ENCODE measurements at regions not wholly inside any gene's neighbourhood (a gene's known extent, or its start where the extent isn't known, plus 50 kb on each side); places are given as distances from the start of the nearest gene placed in this dataset.

GRCh38 chr13:106176117-106176516 lies 359.3 kb downstream of the EFNB2 start:
- H3K4me2 ChIP-seq (ENCODE audit: low read length), result no peak overlapping the region
- H3K4me1 ChIP-seq (ENCODE audit: insufficient read depth, low read length, poor library complexity, severe bottlenecking), result no peaks in the 10 kb centered on the region
- H3K9me3 ChIP-seq (ENCODE audit: low read length), result no peaks in the 10 kb centered on the region
- no peak for TF ChIP-seq EZH2phosphoT487 (IDR thresholded peaks at IDR 0.05; ENCODE audit: borderline replicate concordance, low read depth, low read length)
- no peak for TF ChIP-seq CTCF (conservative IDR thresholded peaks at IDR 0.05; ENCODE audit: low read length)
- ChIA-PET CTCF (ENCODE audit: unreplicated experiment) (no interaction called here), POLR2A (no interaction called here)
- H3K4me3 ChIP-seq (ENCODE audit: low read depth, low read length, poor library complexity, severe bottlenecking), result no peak overlapping the region
- H3K79me2 ChIP-seq (ENCODE audit: insufficient read depth, low read depth, low read length), result no peaks in the 10 kb centered on the region
- no TSS peak for BruUV-seq (replicated peaks)
- intact Hi-C loops (cut with micrococcal nuclease; ENCODE audit: unreplicated experiment), result no loop called here
- H2AFZ ChIP-seq (ENCODE audit: low read length), result no peak overlapping the region
- no peaks in the 10 kb centered on the region for H3K9me2 ChIP-seq (ENCODE audit: insufficient read depth, low read length)
- DNase-seq (ENCODE audit: low spot score), result no peak
- no peaks in the 10 kb centered on the region for H4K20me1 ChIP-seq (ENCODE audit: insufficient read depth, low read length)
- H3K27ac ChIP-seq (ENCODE audit: low read depth, low read length, poor library complexity, severe bottlenecking), result no peak overlapping the region
- H3K36me3 ChIP-seq (ENCODE audit: insufficient read depth, low read length), result no peaks in the 10 kb centered on the region

- no TSS peak for BruUV-seq (replicated peaks)
- H3K4me3 ChIP-seq (ENCODE audit: low read depth, low read length, poor library complexity, severe bottlenecking), result no peak overlapping the region
- H3K9me2 ChIP-seq (ENCODE audit: insufficient read depth, low read length), result no peaks in the 10 kb centered on the region
- H3K4me2 ChIP-seq (ENCODE audit: low read length), result no peak overlapping the region
- H3K36me3 ChIP-seq (ENCODE audit: insufficient read depth, low read length), result no peaks in the 10 kb centered on the region
- no peak overlapping the region for H2AFZ ChIP-seq (ENCODE audit: low read length)
- CTCF ChIA-PET (ENCODE audit: unreplicated experiment), result no interaction called here
- H4K20me1 ChIP-seq (ENCODE audit: insufficient read depth, low read length), result no peaks in the 10 kb centered on the region
- intact Hi-C loops (cut with micrococcal nuclease; ENCODE audit: unreplicated experiment), result no loop called here
- H3K4me1 ChIP-seq (ENCODE audit: insufficient read depth, low read length, poor library complexity, severe bottlenecking), result no peaks in the 10 kb centered on the region
- no peak for TF ChIP-seq CTCF (conservative IDR thresholded peaks at IDR 0.05; ENCODE audit: low read length)
- H3K79me2 ChIP-seq (ENCODE audit: insufficient read depth, low read depth, low read length), result no peaks in the 10 kb centered on the region
- POLR2A ChIA-PET, result no interaction called here
- H3K9me3 ChIP-seq (ENCODE audit: low read length), result no peaks in the 10 kb centered on the region
- H3K27ac ChIP-seq (ENCODE audit: low read depth, low read length, poor library complexity, severe bottlenecking), result no peak overlapping the region
- DNase-seq (ENCODE audit: low spot score), result no peak
Measured at GRCh38 chr13:106173891-106174610, 361.4 kb downstream of the EFNB2 start.

GRCh38 chr13:106173346-106173745 lies 362.1 kb downstream of the EFNB2 start:
- H3K9me3 ChIP-seq (ENCODE audit: low read length), result no peaks in the 10 kb centered on the region
- H3K4me1 ChIP-seq (ENCODE audit: insufficient read depth, low read length, poor library complexity, severe bottlenecking), result no peaks in the 10 kb centered on the region
- no peak overlapping the region for H3K27ac ChIP-seq (ENCODE audit: low read depth, low read length, poor library complexity, severe bottlenecking)
- no peak for DNase-seq (ENCODE audit: low spot score)
- no peaks in the 10 kb centered on the region for H4K20me1 ChIP-seq (ENCODE audit: insufficient read depth, low read length)
- no peak overlapping the region for H3K4me3 ChIP-seq (ENCODE audit: low read depth, low read length, poor library complexity, severe bottlenecking)
- ChIA-PET POLR2A (no interaction called here), CTCF (ENCODE audit: unreplicated experiment) (no interaction called here)
- H3K9me2 ChIP-seq (ENCODE audit: insufficient read depth, low read length), result no peaks in the 10 kb centered on the region
- no TSS peak for BruUV-seq (replicated peaks)
- no peaks in the 10 kb centered on the region for H3K36me3 ChIP-seq (ENCODE audit: insufficient read depth, low read length)
- no peaks in the 10 kb centered on the region for H3K79me2 ChIP-seq (ENCODE audit: insufficient read depth, low read depth, low read length)
- H2AFZ ChIP-seq (ENCODE audit: low read length), result no peak overlapping the region
- no peak overlapping the region for H3K4me2 ChIP-seq (ENCODE audit: low read length)
- TF ChIP-seq CTCF (conservative IDR thresholded peaks at IDR 0.05; ENCODE audit: low read length), result no peak
- no peak for TF ChIP-seq EZH2phosphoT487 (IDR thresholded peaks at IDR 0.05; ENCODE audit: borderline replicate concordance, low read depth, low read length)
- intact Hi-C loops (cut with micrococcal nuclease; ENCODE audit: unreplicated experiment), result no loop called here

Data from OCI-LY7 (cell line).